CD14-positive monocyte (primary cell): ENCODE measurements at regions not wholly inside any gene's neighbourhood (a gene's known extent, or its start where the extent isn't known, plus 50 kb on each side); places are given as distances from the start of the nearest gene placed in this dataset.

Experiments used
- DNase-seq, 3 donors: peaks; one replicate each; pipeline ENCODE4 v3.0.0-alpha.2; 2011 to 2022
- H2AFZ ChIP-seq: 2 replicates; pipeline ENCODE4 v1.6.0; 2012; ENCODE audit warnings: mild to moderate bottlenecking, low read depth, low read length, inconsistent platforms; ENCODE audit not compliant: insufficient read depth, poor library complexity, severe bottlenecking
- H3K27ac ChIP-seq, 2 donors: 1 replicate in 1 of 2; 2 replicates in 1 of 2; pipeline ENCODE4 v1.5.1; 2012 to 2013; ENCODE audit warnings: low read length in 2 of 2, control low read depth in 1 of 2, inconsistent platforms in 1 of 2, low read depth in 1 of 2, mild to moderate bottlenecking in 1 of 2
- H3K27me3 ChIP-seq, 2 donors: one replicate each; pipeline versions ENCODE4 v1.6.0 to v1.6.1; 2011 to 2013; ENCODE audit warnings: low read length in 2 of 2; ENCODE audit not compliant: control insufficient read depth in 2 of 2, insufficient read depth in 2 of 2
- H3K36me3 ChIP-seq, 2 donors: replicated peaks in 1 of 2; 1 replicate in 1 of 2; 2 replicates in 1 of 2; pipeline versions ENCODE4 v1.5.1 to v1.6.1; 2012 to 2013; ENCODE audit warnings: low read length in 2 of 2, control low read depth in 1 of 2, inconsistent platforms in 1 of 2, mild to moderate bottlenecking in 1 of 2; ENCODE audit not compliant: insufficient read depth in 2 of 2, control insufficient read depth in 1 of 2
- H3K4me1 ChIP-seq, 2 donors: 1 replicate in 1 of 2; 2 replicates in 1 of 2; pipeline versions ENCODE4 v1.5.1 to v1.6.1; 2012 to 2013; ENCODE audit warnings: low read length in 2 of 2, control low read depth in 1 of 2, inconsistent platforms in 1 of 2, mild to moderate bottlenecking in 1 of 2, moderate library complexity in 1 of 2; ENCODE audit not compliant: insufficient read depth in 2 of 2, control insufficient read depth in 1 of 2
- H3K4me2 ChIP-seq: replicated peaks from 2 replicates; pipeline ENCODE3; 2012; ENCODE audit warnings: low read length, moderate library complexity, mild to moderate bottlenecking; ENCODE audit not compliant: poor library complexity, severe bottlenecking; ENCODE audit errors: extremely low read depth
- H3K4me3 ChIP-seq, 3 experiments: fragments of 200-600 bp in 1 of 3; sonication (generic) in 1 of 3; replicated peaks in 1 of 3; 1 replicate in 2 of 3; 2 replicates in 1 of 3; pipeline ENCODE4 v1.5.1; 2011 to 2013; ENCODE audit warnings: low read length in 3 of 3, mild to moderate bottlenecking in 3 of 3, control low read depth in 2 of 3, low read depth in 2 of 3, inconsistent platforms in 1 of 3, moderate library complexity in 1 of 3
- H3K79me2 ChIP-seq: 2 replicates; pipeline ENCODE4 v1.6.0; 2012; ENCODE audit warnings: mild to moderate bottlenecking, control low read depth, inconsistent platforms, low read length, moderate library complexity; ENCODE audit not compliant: insufficient read depth
- H3K9ac ChIP-seq: 2 replicates; pipeline ENCODE4 v1.6.0; 2017; ENCODE audit warnings: low read length, mild to moderate bottlenecking; ENCODE audit not compliant: insufficient read depth, poor library complexity, severe bottlenecking
- H3K9me3 ChIP-seq, 2 donors: replicated peaks in 1 of 2; 1 replicate in 1 of 2; 2 replicates in 1 of 2; pipeline versions ENCODE4 v1.5.1 to v1.6.1; 2012 to 2013; ENCODE audit warnings: low read length in 2 of 2, control low read depth in 1 of 2; ENCODE audit not compliant: control insufficient read depth in 1 of 2, insufficient read depth in 1 of 2
- H4K20me1 ChIP-seq: 2 replicates; pipeline ENCODE4 v1.6.0; 2012; ENCODE audit warnings: mild to moderate bottlenecking, low read length, control low read depth, moderate library complexity; ENCODE audit not compliant: insufficient read depth
- H3K27ac Mint-ChIP-seq, 7 donors: one replicate each; pipeline ENCODE4 v1.8.0; 2020; ENCODE audit warnings: mild to moderate bottlenecking in 7 of 7, mixed read lengths in 7 of 7, moderate library complexity in 6 of 7, inconsistent platforms in 2 of 7
- H3K27me3 Mint-ChIP-seq, 3 donors: one replicate each; pipeline ENCODE4 v1.8.0; 2021 to 2022; ENCODE audit warnings: low read depth in 3 of 3, mild to moderate bottlenecking in 3 of 3, mixed read lengths in 3 of 3, moderate library complexity in 3 of 3, inconsistent platforms in 1 of 3
- H3K36me3 Mint-ChIP-seq, 2 donors: one replicate each; pipeline ENCODE4 v1.8.0; 2020; ENCODE audit warnings: mixed read lengths in 2 of 2, inconsistent platforms in 1 of 2, mild to moderate bottlenecking in 1 of 2
- H3K4me1 Mint-ChIP-seq: one replicate; pipeline ENCODE4 v1.8.0; 2020; ENCODE audit warnings: mild to moderate bottlenecking, mixed read lengths
- H3K4me3 Mint-ChIP-seq, 2 donors: one replicate each; pipeline ENCODE4 v1.8.0; 2020; ENCODE audit warnings: mild to moderate bottlenecking in 2 of 2, mixed read lengths in 2 of 2, moderate library complexity in 1 of 2
- H3K9me3 Mint-ChIP-seq, 7 donors: one replicate each; pipeline ENCODE4 v1.8.0; 2020 to 2022; ENCODE audit warnings: mixed read lengths in 7 of 7, mild to moderate bottlenecking in 6 of 7, moderate library complexity in 6 of 7, inconsistent platforms in 2 of 7
- CTCF ChIP-seq: fragments of 200-600 bp; IDR thresholded peaks from one replicate; pipeline ENCODE4 v1.8.0; 2022; ENCODE audit warnings: antibody characterized with exemption, mild to moderate bottlenecking
- WGBS: methylation state at CpG from one replicate; pipeline ENCODE4 v1.1.5; 2013; ENCODE audit warnings: missing lambda C conversion rate; ENCODE audit not compliant: insufficient coverage; 5-methylcytosine and 5-hydroxymethylcytosine counted together
- intact Hi-C, 2 donors: fragments of 100-400 bp; cut with micrococcal nuclease; formaldehyde crosslinking; loops; one replicate each; pipeline versions ENCODE4 v1.15.0 to v1.15.1; 2023

DNA sequence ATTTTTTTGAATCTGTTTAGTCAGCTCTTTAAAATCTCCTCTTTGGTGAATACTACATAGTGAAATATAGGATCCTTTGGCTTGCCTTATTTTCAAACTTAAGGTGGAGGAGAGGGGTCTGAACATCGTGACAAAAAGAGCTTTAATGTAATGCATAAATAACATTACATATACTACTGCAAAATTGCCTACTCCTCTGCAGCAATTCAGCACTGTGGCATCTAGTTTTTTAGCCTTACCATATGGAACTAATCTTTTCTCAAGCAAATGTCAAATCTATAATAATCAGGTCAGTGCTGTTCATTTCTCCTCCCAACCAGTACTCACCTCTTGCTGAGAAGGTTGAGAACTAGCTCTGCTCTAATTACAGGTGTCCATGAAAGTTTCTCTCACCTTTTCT lies 394.0 kb upstream of the CDIN1 start:
- H4K20me1 ChIP-seq = no peaks in the 10 kb centered on the region
- TF ChIP-seq CTCF = no peak
- no peak overlapping the region for H3K9ac ChIP-seq
- Mint-ChIP-seq H3K27me3 (no peaks in the 10 kb centered on the region), H3K9me3 (peaks cover 0 to 7% (median 1%) of the 10 kb centered on the region in 7 donors), H3K4me3 (no peak overlapping the region), H3K4me1 (no peaks in the 10 kb centered on the region), H3K36me3 (no peaks in the 10 kb centered on the region), H3K27ac (no peak overlapping the region)
- H3K4me2 ChIP-seq = no peak overlapping the region
- H3K27ac ChIP-seq = no peak overlapping the region
- no peaks in the 10 kb centered on the region for H3K27me3 ChIP-seq
- no peaks in the 10 kb centered on the region for H3K4me1 ChIP-seq
- no peak overlapping the region for H2AFZ ChIP-seq
- no peak overlapping the region for H3K4me3 ChIP-seq
- H3K9me3 ChIP-seq = peaks cover 0 to 2% of the 10 kb centered on the region in 2 donors
- H3K36me3 ChIP-seq = no peaks in the 10 kb centered on the region
- WGBS = no CpG with 5 or more reads among the region's 1 CpG
- H3K79me2 ChIP-seq = no peaks in the 10 kb centered on the region
- no peak for DNase-seq
- intact Hi-C loops = no loop called here

GRCh38 chr15:36185845-36186244 lies 393.6 kb upstream of the CDIN1 start:
- H3K4me1 Mint-ChIP-seq = no peaks in the 10 kb centered on the region
- H4K20me1 ChIP-seq = no peaks in the 10 kb centered on the region
- H2AFZ ChIP-seq = no peak overlapping the region
- no peak overlapping the region for H3K27ac ChIP-seq
- H3K4me2 ChIP-seq = no peak overlapping the region
- H3K4me1 ChIP-seq = no peaks in the 10 kb centered on the region
- H3K27ac Mint-ChIP-seq = no peak overlapping the region
- no peak overlapping the region for H3K9ac ChIP-seq
- no peaks in the 10 kb centered on the region for H3K36me3 Mint-ChIP-seq
- peaks cover 0 to 7% (median 1%) of the 10 kb centered on the region in 7 donors for H3K9me3 Mint-ChIP-seq
- peaks cover 0 to 2% of the 10 kb centered on the region in 2 donors for H3K9me3 ChIP-seq
- no peak overlapping the region for H3K4me3 Mint-ChIP-seq
- intact Hi-C loops = no loop called here
- H3K36me3 ChIP-seq = no peaks in the 10 kb centered on the region
- H3K4me3 ChIP-seq = no peak overlapping the region
- H3K27me3 ChIP-seq = no peaks in the 10 kb centered on the region
- TF ChIP-seq CTCF = no peak
- no peaks in the 10 kb centered on the region for H3K27me3 Mint-ChIP-seq
- no peaks in the 10 kb centered on the region for H3K79me2 ChIP-seq
- DNase-seq = no peak
